GM18508 (cell line): ENCODE measurements at regions not wholly inside any gene's neighbourhood (a gene's known extent, or its start where the extent isn't known, plus 50 kb on each side); places are given as distances from the start of the nearest gene placed in this dataset.
"Not testable (repeated sequence)": the region's sequence is repeated elsewhere in the genome, so short reads cannot be mapped to it uniquely, and the experiment has no call there.

ENCODE experiments used
- ATAC-seq: cut with Tn5 transposase; IDR thresholded peaks from one replicate; pipeline ENCODE4 v1.9.1; 2021; ENCODE audit warnings: moderate number of reproducible peaks; ENCODE audit not compliant: insufficient read depth, unreplicated experiment

DNA sequence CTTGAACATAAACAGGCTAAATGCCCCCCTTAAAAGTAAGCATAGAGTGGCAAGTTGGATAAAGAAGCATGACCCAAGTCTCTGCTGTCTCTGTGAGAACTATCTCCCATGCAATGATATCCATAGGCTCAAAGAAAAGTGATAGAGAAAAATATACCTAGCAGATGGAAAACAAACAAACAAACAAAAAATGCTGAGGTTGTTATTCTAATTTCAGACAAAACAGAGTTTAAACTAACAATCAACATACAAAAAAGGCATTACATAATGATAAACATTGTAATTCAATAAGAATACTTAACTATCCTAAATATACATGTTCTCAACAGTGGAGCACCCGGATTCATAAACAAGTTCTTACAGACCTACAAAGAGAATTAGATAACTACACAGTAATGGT lies 626.2 kb upstream of the CNTNAP2 start:
- no peak for ATAC-seq

GRCh38 chr7:145489609-145490008 lies 627.0 kb upstream of the CNTNAP2 start:
- ATAC-seq = no peak

- no peak for ATAC-seq
These were observed 627.8 kb upstream of the CNTNAP2 start for GRCh38 chr7:145488816-145489215.

- no peak for ATAC-seq
These were observed 634.6 kb upstream of the CNTNAP2 start for GRCh38 chr7:145481985-145482384.

- no peak for ATAC-seq
These were observed 638.1 kb upstream of the CNTNAP2 start for GRCh38 chr7:145478541-145478940.

DNA sequence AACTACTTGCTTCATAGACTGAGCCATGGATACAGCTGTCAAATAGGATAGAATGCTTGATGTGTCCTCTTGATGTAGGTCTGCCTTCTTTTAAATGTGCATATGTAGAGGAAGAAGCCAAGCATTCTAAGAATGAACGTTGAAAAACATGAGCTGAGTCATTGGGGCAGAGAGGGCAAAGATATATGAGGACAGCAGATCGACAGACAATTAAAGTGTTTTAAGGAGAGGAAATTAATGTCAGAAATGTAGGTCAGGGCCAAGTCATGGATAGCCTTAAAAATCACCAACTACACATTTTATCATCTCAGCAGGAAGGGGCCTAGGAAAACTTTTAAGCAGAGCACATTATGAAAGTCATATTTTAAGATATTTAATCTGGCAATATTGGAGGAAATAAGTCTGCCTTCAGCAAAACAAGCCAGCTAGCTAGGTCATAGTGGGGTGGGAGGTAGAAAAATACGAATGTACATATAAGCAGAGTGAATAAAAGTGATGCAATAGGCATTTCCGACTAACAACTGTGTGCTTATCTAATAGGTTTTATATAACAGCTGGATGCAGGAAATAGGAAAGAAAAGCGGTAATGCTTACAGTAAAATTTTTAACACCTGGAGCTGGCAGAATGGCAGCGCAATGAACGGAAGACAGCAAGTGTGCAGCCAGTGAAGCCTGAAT lies 638.3 kb upstream of the TPK1 start:
- ATAC-seq = no peak

GRCh38 chr7:145471883-145472282 lies 636.0 kb upstream of the TPK1 start:
- no peak for ATAC-seq

DNA sequence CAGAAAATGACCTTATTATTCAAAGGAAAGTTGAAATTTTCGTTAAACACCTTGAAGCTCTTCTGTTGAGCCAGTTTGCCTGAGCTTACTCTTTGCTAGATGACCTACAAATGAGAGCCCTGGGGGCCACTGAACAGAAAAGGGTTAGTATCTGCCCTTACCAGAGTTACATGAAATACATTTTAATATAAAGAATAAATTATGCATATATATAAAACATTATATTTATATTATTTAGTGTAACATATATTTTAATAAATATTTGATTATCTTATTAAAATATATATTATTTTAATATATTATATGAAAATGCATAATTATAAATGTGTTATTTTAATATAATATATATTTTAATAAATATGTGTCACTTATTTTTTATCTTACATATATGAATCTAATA lies 628.4 kb upstream of the TPK1 start:
- no peak for ATAC-seq

GRCh38 chr7:145462463-145462862 lies 626.6 kb upstream of the TPK1 start:
- no peak for ATAC-seq

- ATAC-seq = no peak
These were observed 599.0 kb upstream of the TPK1 start for GRCh38 chr7:145434811-145435210.

GRCh38 chr7:145431834-145432233 lies 596.0 kb upstream of the TPK1 start:
- ATAC-seq = peak; percentile 57

- not testable (repeated sequence) for ATAC-seq
These were observed 582.6 kb upstream of the TPK1 start for GRCh38 chr7:145418481-145418880.

DNA sequence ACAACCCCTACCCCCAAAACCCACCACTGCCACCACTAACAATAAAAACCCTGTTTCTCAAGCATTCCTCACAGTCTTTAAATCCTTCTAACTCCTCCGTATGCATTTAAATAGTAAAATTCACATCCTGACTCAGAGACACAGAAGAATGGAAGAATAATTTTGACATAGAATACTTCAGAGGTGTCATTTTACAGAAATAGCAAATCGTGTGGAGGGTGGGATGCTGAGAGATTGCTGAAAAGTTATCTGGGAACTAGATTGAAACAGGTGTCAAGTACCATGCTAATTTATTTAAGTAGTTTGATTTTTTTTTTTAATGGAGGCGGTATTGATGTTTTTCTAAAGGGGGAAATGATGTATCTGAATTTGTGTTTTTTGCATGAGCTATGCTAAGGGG lies 575.2 kb upstream of the TPK1 start:
- no peak for ATAC-seq

GRCh38 chr7:145398758-145399157 lies 562.9 kb upstream of the TPK1 start:
- ATAC-seq = no peak

GRCh38 chr7:145394126-145394525 lies 558.3 kb upstream of the TPK1 start:
- ATAC-seq = no peak

DNA sequence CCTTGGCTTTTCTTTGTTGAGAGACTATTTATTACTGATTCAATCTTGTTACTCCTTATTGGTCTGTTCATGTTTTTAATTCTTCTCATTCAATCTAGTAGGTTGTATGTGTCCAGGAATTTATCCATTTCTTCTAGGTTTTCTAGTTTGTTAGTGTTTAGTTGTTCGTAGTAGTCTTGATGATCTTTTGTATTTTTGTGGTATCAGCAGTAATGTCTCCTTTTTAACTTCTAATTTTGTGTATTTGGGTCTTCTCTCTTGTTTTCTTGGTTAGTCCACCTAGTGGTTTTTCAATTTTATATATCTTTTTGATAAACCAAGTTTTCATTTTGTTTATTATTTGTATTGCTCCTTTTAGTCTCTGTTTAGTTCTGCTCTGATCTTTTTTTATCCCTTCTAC lies 546.9 kb upstream of the TPK1 start:
- ATAC-seq = no peak

DNA sequence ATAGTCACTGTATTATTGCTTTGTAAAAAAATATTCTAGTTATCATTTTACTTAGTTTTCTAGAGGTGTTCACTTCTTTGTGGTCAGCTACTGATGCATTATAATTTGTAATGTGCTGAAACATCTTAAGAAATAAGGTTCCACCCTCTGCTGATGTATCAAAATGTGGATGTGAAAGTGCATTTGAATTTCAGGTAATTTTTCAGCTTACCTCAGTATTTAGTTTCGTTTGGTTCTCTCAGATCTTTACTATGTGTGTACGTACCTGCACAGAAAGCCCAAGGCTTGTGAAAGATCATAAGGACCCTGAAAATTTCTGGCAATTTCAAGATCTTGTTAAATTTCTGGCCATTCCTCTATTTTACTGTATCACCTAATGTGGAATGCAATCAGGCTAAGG lies 542.3 kb upstream of the TPK1 start:
- ATAC-seq = no peak

- ATAC-seq = no peak
These were observed 524.8 kb upstream of the TPK1 start for GRCh38 chr7:145360511-145361100.

GRCh38 chr7:145350334-145350733 lies 514.5 kb upstream of the TPK1 start:
- no peak for ATAC-seq

- not testable (repeated sequence) for ATAC-seq
These were observed 513.6 kb upstream of the TPK1 start for GRCh38 chr7:145349452-145349851.

- ATAC-seq = no peak
These were observed 511.4 kb upstream of the TPK1 start for GRCh38 chr7:145347271-145347670.

DNA sequence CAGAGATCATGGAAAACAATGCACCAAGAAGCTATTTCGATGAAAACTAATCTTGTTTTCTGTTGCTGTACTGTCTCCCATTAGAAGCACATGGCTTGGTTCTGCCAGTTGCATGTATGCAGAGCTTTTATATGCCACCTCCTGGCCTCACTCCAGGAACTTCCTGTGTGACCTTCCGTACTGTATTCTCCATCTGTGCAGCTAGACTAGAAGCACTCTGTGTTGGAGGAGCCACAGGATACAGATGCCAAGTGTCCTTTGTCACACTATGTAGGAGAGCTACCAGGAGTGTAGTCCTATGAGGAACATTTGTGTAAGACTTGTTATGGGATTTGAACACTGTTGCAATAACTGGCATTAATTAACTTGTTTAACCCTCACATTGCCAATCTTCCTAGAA lies 503.5 kb upstream of the TPK1 start:
- ATAC-seq = no peak
